Nephron progenitor cell (in vitro differentiated cells): ENCODE measurements at regions not wholly inside any gene's neighbourhood (a gene's known extent, or its start where the extent isn't known, plus 50 kb on each side); places are given as distances from the start of the nearest gene placed in this dataset.

Source experiments
- DNase-seq: peaks from one replicate; pipeline ENCODE4 v3.0.0; 2021
- H3K27ac Mint-ChIP-seq: 2 replicates; pipeline ENCODE4 v1.8.0; 2021; ENCODE audit warnings: mild to moderate bottlenecking, moderate library complexity, mixed read lengths
- H3K27me3 Mint-ChIP-seq: 2 replicates; pipeline ENCODE4 v1.8.0; 2021; ENCODE audit warnings: mild to moderate bottlenecking, low read depth, mixed read lengths; ENCODE audit not compliant: poor library complexity
- H3K36me3 Mint-ChIP-seq: 2 replicates; pipeline ENCODE4 v1.8.0; 2021; ENCODE audit warnings: low read depth, mixed read lengths
- H3K4me1 Mint-ChIP-seq: 2 replicates; pipeline ENCODE4 v1.8.0; 2021; ENCODE audit warnings: mixed read lengths
- H3K4me3 Mint-ChIP-seq: 2 replicates; pipeline ENCODE4 v1.8.0; 2021; ENCODE audit warnings: mild to moderate bottlenecking, moderate library complexity, mixed read lengths
- H3K9me3 Mint-ChIP-seq: 2 replicates; pipeline ENCODE4 v1.8.0; 2021; ENCODE audit warnings: mild to moderate bottlenecking, moderate library complexity, mixed read lengths
- TF ChIP-seq, protein P1 (sequence below): fragments of 200-600 bp; sonication (generic); IDR thresholded peaks from 2 replicates; pipeline ENCODE4 v1.5.0; 2021; ENCODE audit warnings: antibody characterized with exemption

DNA sequence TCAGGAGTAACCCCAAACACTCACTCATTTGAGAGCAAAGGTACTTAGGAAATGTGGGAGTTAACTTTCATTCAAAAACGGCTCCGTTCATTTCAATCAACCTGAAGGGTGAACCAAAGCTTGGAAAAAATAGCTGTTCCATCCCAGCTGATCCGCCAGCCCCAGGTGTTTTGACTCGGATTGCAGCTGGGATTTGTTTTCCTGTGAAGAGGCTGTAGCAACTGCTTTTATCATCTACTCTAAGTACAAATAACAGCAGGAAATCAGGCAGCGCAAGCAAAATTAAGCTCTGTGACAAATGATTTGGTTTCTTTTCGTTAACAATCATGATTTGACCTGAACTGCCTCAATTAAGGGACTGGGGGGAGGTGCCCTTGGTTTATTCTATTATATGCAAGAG is 154.7 kb downstream of the BEND2 start:
- TF ChIP-seq, protein P1, sequence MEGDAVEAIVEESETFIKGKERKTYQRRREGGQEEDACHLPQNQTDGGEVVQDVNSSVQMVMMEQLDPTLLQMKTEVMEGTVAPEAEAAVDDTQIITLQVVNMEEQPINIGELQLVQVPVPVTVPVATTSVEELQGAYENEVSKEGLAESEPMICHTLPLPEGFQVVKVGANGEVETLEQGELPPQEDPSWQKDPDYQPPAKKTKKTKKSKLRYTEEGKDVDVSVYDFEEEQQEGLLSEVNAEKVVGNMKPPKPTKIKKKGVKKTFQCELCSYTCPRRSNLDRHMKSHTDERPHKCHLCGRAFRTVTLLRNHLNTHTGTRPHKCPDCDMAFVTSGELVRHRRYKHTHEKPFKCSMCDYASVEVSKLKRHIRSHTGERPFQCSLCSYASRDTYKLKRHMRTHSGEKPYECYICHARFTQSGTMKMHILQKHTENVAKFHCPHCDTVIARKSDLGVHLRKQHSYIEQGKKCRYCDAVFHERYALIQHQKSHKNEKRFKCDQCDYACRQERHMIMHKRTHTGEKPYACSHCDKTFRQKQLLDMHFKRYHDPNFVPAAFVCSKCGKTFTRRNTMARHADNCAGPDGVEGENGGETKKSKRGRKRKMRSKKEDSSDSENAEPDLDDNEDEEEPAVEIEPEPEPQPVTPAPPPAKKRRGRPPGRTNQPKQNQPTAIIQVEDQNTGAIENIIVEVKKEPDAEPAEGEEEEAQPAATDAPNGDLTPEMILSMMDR, result no peak
- DNase-seq, result no peak
- Mint-ChIP-seq H3K4me1 (peaks cover 16% of the 10 kb centered on the region), H3K9me3 (peaks cover 69% of the 10 kb centered on the region), H3K4me3 (no peak overlapping the region), H3K36me3 (peaks cover 27% of the 10 kb centered on the region), H3K27me3 (peaks cover 9% of the 10 kb centered on the region), H3K27ac (no peak overlapping the region)

DNA sequence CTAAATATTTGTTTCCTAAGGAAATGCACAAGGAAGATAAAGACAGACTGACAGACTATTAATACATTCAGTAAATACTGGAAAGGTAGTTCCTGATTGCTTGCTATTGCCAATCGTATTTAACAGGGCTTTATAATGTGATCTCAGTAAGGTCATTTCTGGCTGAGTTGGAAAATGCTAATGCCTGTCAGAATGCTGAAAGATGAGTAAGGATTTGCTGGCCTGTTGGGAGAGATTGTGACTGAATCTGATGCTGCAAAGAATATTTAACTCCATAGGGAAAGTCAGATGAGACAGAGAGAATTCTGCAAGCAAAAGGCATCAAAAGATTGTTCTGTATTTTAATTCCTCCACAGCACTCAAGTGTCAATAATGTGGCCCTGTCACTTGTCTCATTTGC is 169.0 kb downstream of the BEND2 start:
- Mint-ChIP-seq H3K27me3 (no peaks in the 10 kb centered on the region), H3K4me3 (no peak overlapping the region), H3K36me3 (peaks cover 22% of the 10 kb centered on the region), H3K4me1 (no peaks in the 10 kb centered on the region), H3K9me3 (peaks cover 45% of the 10 kb centered on the region), H3K27ac (no peak overlapping the region)
- TF ChIP-seq, protein P1, result no peak
- DNase-seq, result no peak

GRCh38 chrX:18047491-18047890 is 173.2 kb downstream of the BEND2 start:
- no peaks in the 10 kb centered on the region for H3K4me1 Mint-ChIP-seq
- TF ChIP-seq, protein P1, result no peak
- peaks cover 36% of the 10 kb centered on the region for H3K9me3 Mint-ChIP-seq
- H3K27me3 Mint-ChIP-seq, result no peaks in the 10 kb centered on the region
- no peak overlapping the region for H3K27ac Mint-ChIP-seq
- H3K36me3 Mint-ChIP-seq, result peaks cover 22% of the 10 kb centered on the region
- H3K4me3 Mint-ChIP-seq, result no peak overlapping the region
- no peak for DNase-seq

DNA sequence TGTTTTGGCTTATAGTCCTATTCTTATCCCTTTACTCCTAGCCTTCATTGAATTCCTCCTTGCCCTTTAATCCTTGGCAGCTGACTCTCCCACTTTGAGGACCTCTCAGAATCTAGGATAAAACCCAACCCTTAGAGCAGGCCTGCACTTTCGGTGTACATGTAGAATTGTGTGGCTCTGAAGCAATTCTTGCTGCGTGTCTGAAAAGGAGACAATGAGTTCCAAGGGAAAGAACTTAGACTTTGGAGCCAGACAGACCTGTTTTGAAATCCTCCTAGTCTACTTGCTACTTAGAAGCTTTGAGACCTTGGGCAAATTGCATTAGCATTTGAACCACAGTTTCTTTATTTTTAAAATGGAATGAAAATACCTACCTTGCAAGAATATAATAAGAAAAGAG is 175.2 kb downstream of the BEND2 start:
- TF ChIP-seq, protein P1, result no peak
- H3K36me3 Mint-ChIP-seq, result peaks cover 19% of the 10 kb centered on the region
- no peaks in the 10 kb centered on the region for H3K4me1 Mint-ChIP-seq
- no peak for DNase-seq
- H3K27ac Mint-ChIP-seq, result no peak overlapping the region
- peaks cover 33% of the 10 kb centered on the region for H3K9me3 Mint-ChIP-seq
- H3K4me3 Mint-ChIP-seq, result no peak overlapping the region
- no peaks in the 10 kb centered on the region for H3K27me3 Mint-ChIP-seq

DNA sequence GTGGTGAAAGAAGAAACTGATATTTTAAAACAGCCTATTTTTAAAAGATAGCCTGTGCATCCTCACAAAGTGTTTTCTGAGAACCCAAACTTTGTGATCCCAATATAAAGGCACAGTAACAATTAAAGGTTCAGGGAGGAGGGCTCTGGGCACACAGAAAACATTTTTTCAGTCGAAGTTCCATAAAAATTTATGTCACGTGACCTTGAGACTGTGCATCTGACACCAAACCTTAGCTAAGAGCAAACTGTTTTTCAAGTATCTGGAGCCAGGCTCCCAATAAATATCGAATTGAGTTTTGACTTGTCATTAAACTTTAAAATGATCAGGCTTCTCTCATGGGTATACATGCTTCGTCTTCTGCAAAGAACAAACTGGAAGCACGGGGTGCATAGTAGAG is 177.9 kb downstream of the BEND2 start:
- H3K4me1 Mint-ChIP-seq, result no peaks in the 10 kb centered on the region
- TF ChIP-seq, protein P1, result no peak
- no peaks in the 10 kb centered on the region for H3K36me3 Mint-ChIP-seq
- no peak overlapping the region for H3K27ac Mint-ChIP-seq
- no peaks in the 10 kb centered on the region for H3K27me3 Mint-ChIP-seq
- H3K4me3 Mint-ChIP-seq, result no peak overlapping the region
- H3K9me3 Mint-ChIP-seq, result peaks cover 19% of the 10 kb centered on the region
- DNase-seq, result no peak

DNA sequence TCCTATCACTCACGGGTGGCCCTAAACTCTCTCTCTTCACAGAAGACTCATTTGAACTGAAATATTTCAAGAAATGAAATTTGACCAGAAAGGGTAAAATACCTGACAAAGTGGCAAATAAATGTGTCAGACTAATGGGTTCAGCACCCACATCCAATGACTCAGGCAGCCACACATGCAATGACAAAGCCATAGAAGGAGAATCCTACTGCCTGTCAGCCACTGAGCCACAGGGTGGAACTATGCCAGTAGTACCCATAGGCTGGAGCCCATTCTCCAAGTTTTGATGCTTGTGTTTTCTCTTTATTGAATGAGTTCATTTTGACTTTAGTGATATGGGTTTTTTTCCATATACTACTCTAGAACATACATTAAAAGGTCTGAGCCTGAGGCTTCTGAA is 179.0 kb downstream of the BEND2 start:
- H3K4me1 Mint-ChIP-seq, result no peaks in the 10 kb centered on the region
- H3K4me3 Mint-ChIP-seq, result no peak overlapping the region
- H3K36me3 Mint-ChIP-seq, result no peaks in the 10 kb centered on the region
- no peak overlapping the region for H3K27ac Mint-ChIP-seq
- DNase-seq, result no peak
- H3K9me3 Mint-ChIP-seq, result peaks cover 19% of the 10 kb centered on the region
- TF ChIP-seq, protein P1, result no peak
- H3K27me3 Mint-ChIP-seq, result no peaks in the 10 kb centered on the region
